ENCODE measurements at regions not wholly inside any gene's neighbourhood (a gene's known extent, or its start where the extent isn't known, plus 50 kb on each side); places are given as distances from the start of the nearest gene placed in this dataset.
"Not testable (repeated sequence)": the region's sequence is repeated elsewhere in the genome, so short reads cannot be mapped to it uniquely, and the experiment has no call there.

- not testable (repeated sequence) for TF ChIP-seq CTCF (IDR thresholded peaks at IDR 0.05; ENCODE audit: extremely low read depth in 1 of 2, insufficient read depth in 1 of 2, low read depth in 1 of 2, low read length in 2 of 2); MAX (IDR thresholded peaks at IDR 0.05; ENCODE audit: insufficient read depth, insufficient read length); GATA2 (IDR thresholded peaks at IDR 0.05; ENCODE audit: insufficient read depth, insufficient read length, low read depth, low read length); EZH2 (IDR thresholded peaks at IDR 0.05; ENCODE audit: borderline replicate concordance, low read depth, low read length, severe bottlenecking); JUN (IDR thresholded peaks at IDR 0.05; ENCODE audit: borderline replicate concordance, insufficient read depth, insufficient read length, low read depth); POLR2A (IDR thresholded peaks at IDR 0.05; ENCODE audit: low read depth, low read length)
Observed at GRCh38 chr15:32315079-32315939, 87.8 kb downstream of the GOLGA8K start.
